ENCODE measurements at regions not wholly inside any gene's neighbourhood (a gene's known extent, or its start where the extent isn't known, plus 50 kb on each side); places are given as distances from the start of the nearest gene placed in this dataset.

GRCh38 chr2:35538796-35539195, 816.8 kb upstream of the CRIM1 start:
- Histone ChIP-seq H3K9ac (ENCODE audit: low read length) (no peak overlapping the region), H3K27me3 (ENCODE audit: control insufficient read depth, insufficient read depth, low read length) (no peaks in the 10 kb centered on the region), H3K4me1 (ENCODE audit: control insufficient read depth, low read depth, low read length) (no peaks in the 10 kb centered on the region), H3K4me3 (ENCODE audit: low read length) (no peak overlapping the region), H3K27ac (ENCODE audit: low read length) (no peak overlapping the region), H3K9me3 (ENCODE audit: control insufficient read depth, low read depth, low read length) (no peaks in the 10 kb centered on the region), H3K36me3 (ENCODE audit: control insufficient read depth, low read depth, low read length) (no peaks in the 10 kb centered on the region)

- no peaks in the 10 kb centered on the region for H3K9me3 ChIP-seq (ENCODE audit: control insufficient read depth, low read depth, low read length)
- no peak overlapping the region for H3K27ac ChIP-seq (ENCODE audit: low read length)
- H3K4me1 ChIP-seq (ENCODE audit: control insufficient read depth, low read depth, low read length), result no peaks in the 10 kb centered on the region
- H3K9ac ChIP-seq (ENCODE audit: low read length), result no peak overlapping the region
- no peak overlapping the region for H3K4me3 ChIP-seq (ENCODE audit: low read length)
- no peaks in the 10 kb centered on the region for H3K27me3 ChIP-seq (ENCODE audit: control insufficient read depth, insufficient read depth, low read length)
- no peaks in the 10 kb centered on the region for H3K36me3 ChIP-seq (ENCODE audit: control insufficient read depth, low read depth, low read length)
Measured at GRCh38 chr2:35530615-35531135, 824.9 kb upstream of the CRIM1 start.

GRCh38 chr2:35526741-35527140, 828.8 kb upstream of the CRIM1 start:
- H3K9me3 ChIP-seq (ENCODE audit: control insufficient read depth, low read depth, low read length), result no peaks in the 10 kb centered on the region

GRCh38 chr2:35522450-35522849, 833.1 kb upstream of the CRIM1 start:
- H3K27me3 ChIP-seq (ENCODE audit: control insufficient read depth, insufficient read depth, low read length), result no peaks in the 10 kb centered on the region
- H3K27ac ChIP-seq (ENCODE audit: low read length), result no peak overlapping the region
- H3K36me3 ChIP-seq (ENCODE audit: control insufficient read depth, low read depth, low read length), result no peaks in the 10 kb centered on the region
- H3K9me3 ChIP-seq (ENCODE audit: control insufficient read depth, low read depth, low read length), result peaks cover 26% of the 10 kb centered on the region
- H3K4me1 ChIP-seq (ENCODE audit: control insufficient read depth, low read depth, low read length), result peaks cover 6% of the 10 kb centered on the region
- H3K9ac ChIP-seq (ENCODE audit: low read length), result no peak overlapping the region
- H3K4me3 ChIP-seq (ENCODE audit: low read length), result no peak overlapping the region

More at GRCh38 chr2:35526741-35527140, 828.8 kb upstream of the CRIM1 start:
- Histone ChIP-seq H3K9ac (ENCODE audit: low read length) (no peak overlapping the region), H3K27me3 (ENCODE audit: control insufficient read depth, insufficient read depth, low read length) (no peaks in the 10 kb centered on the region), H3K4me3 (ENCODE audit: low read length) (no peak overlapping the region), H3K27ac (ENCODE audit: low read length) (no peak overlapping the region), H3K4me1 (ENCODE audit: control insufficient read depth, low read depth, low read length) (peaks cover 6% of the 10 kb centered on the region), H3K36me3 (ENCODE audit: control insufficient read depth, low read depth, low read length) (no peaks in the 10 kb centered on the region)

GRCh38 chr2:35510636-35511035, 844.9 kb upstream of the CRIM1 start:
- Histone ChIP-seq H3K9ac (ENCODE audit: low read length) (no peak overlapping the region), H3K27ac (ENCODE audit: low read length) (no peak overlapping the region), H3K4me1 (ENCODE audit: control insufficient read depth, low read depth, low read length) (no peaks in the 10 kb centered on the region), H3K27me3 (ENCODE audit: control insufficient read depth, insufficient read depth, low read length) (no peaks in the 10 kb centered on the region), H3K36me3 (ENCODE audit: control insufficient read depth, low read depth, low read length) (no peaks in the 10 kb centered on the region), H3K9me3 (ENCODE audit: control insufficient read depth, low read depth, low read length) (no peaks in the 10 kb centered on the region), H3K4me3 (ENCODE audit: low read length) (no peak overlapping the region)

- H3K9ac ChIP-seq (ENCODE audit: low read length), result no peak overlapping the region
- no peaks in the 10 kb centered on the region for H3K27me3 ChIP-seq (ENCODE audit: control insufficient read depth, insufficient read depth, low read length)
- no peak overlapping the region for H3K27ac ChIP-seq (ENCODE audit: low read length)
- H3K36me3 ChIP-seq (ENCODE audit: control insufficient read depth, low read depth, low read length), result no peaks in the 10 kb centered on the region
- no peaks in the 10 kb centered on the region for H3K4me1 ChIP-seq (ENCODE audit: control insufficient read depth, low read depth, low read length)
- H3K4me3 ChIP-seq (ENCODE audit: low read length), result no peak overlapping the region
- no peaks in the 10 kb centered on the region for H3K9me3 ChIP-seq (ENCODE audit: control insufficient read depth, low read depth, low read length)
Measured at GRCh38 chr2:35508601-35509000, 847.0 kb upstream of the CRIM1 start.

- no peak overlapping the region for H3K4me3 ChIP-seq (ENCODE audit: low read length)
- H3K27me3 ChIP-seq (ENCODE audit: control insufficient read depth, insufficient read depth, low read length), result no peaks in the 10 kb centered on the region
- H3K4me1 ChIP-seq (ENCODE audit: control insufficient read depth, low read depth, low read length), result no peaks in the 10 kb centered on the region
- H3K27ac ChIP-seq (ENCODE audit: low read length), result no peak overlapping the region
- H3K36me3 ChIP-seq (ENCODE audit: control insufficient read depth, low read depth, low read length), result no peaks in the 10 kb centered on the region
- H3K9me3 ChIP-seq (ENCODE audit: control insufficient read depth, low read depth, low read length), result no peaks in the 10 kb centered on the region
- no peak overlapping the region for H3K9ac ChIP-seq (ENCODE audit: low read length)
Measured at GRCh38 chr2:35504419-35504818, 851.2 kb upstream of the CRIM1 start.

- Histone ChIP-seq H3K27ac (ENCODE audit: low read length) (no peak overlapping the region), H3K27me3 (ENCODE audit: control insufficient read depth, insufficient read depth, low read length) (no peaks in the 10 kb centered on the region), H3K4me3 (ENCODE audit: low read length) (no peak overlapping the region), H3K9ac (ENCODE audit: low read length) (no peak overlapping the region), H3K36me3 (ENCODE audit: control insufficient read depth, low read depth, low read length) (no peaks in the 10 kb centered on the region), H3K4me1 (ENCODE audit: control insufficient read depth, low read depth, low read length) (no peaks in the 10 kb centered on the region), H3K9me3 (ENCODE audit: control insufficient read depth, low read depth, low read length) (no peaks in the 10 kb centered on the region)
Measured at GRCh38 chr2:35503738-35504199, 851.8 kb upstream of the CRIM1 start.

- H3K4me3 ChIP-seq (ENCODE audit: low read length), result no peak overlapping the region
- no peak overlapping the region for H3K27ac ChIP-seq (ENCODE audit: low read length)
- H3K9me3 ChIP-seq (ENCODE audit: control insufficient read depth, low read depth, low read length), result no peaks in the 10 kb centered on the region
- H3K36me3 ChIP-seq (ENCODE audit: control insufficient read depth, low read depth, low read length), result no peaks in the 10 kb centered on the region
- no peak overlapping the region for H3K9ac ChIP-seq (ENCODE audit: low read length)
- H3K27me3 ChIP-seq (ENCODE audit: control insufficient read depth, insufficient read depth, low read length), result no peaks in the 10 kb centered on the region
- no peaks in the 10 kb centered on the region for H3K4me1 ChIP-seq (ENCODE audit: control insufficient read depth, low read depth, low read length)
Measured at GRCh38 chr2:35503311-35503710, 852.3 kb upstream of the CRIM1 start.

GRCh38 chr2:35501076-35501475, 854.5 kb upstream of the CRIM1 start:
- H3K4me1 ChIP-seq (ENCODE audit: control insufficient read depth, low read depth, low read length), result no peaks in the 10 kb centered on the region
- H3K27ac ChIP-seq (ENCODE audit: low read length), result no peak overlapping the region
- no peaks in the 10 kb centered on the region for H3K36me3 ChIP-seq (ENCODE audit: control insufficient read depth, low read depth, low read length)
- H3K27me3 ChIP-seq (ENCODE audit: control insufficient read depth, insufficient read depth, low read length), result no peaks in the 10 kb centered on the region
- H3K9me3 ChIP-seq (ENCODE audit: control insufficient read depth, low read depth, low read length), result no peaks in the 10 kb centered on the region
- H3K4me3 ChIP-seq (ENCODE audit: low read length), result no peak overlapping the region
- H3K9ac ChIP-seq (ENCODE audit: low read length), result no peak overlapping the region

GRCh38 chr2:35496022-35496421, 859.6 kb upstream of the CRIM1 start:
- no peak overlapping the region for H3K27ac ChIP-seq (ENCODE audit: low read length)
- no peaks in the 10 kb centered on the region for H3K27me3 ChIP-seq (ENCODE audit: control insufficient read depth, insufficient read depth, low read length)
- no peaks in the 10 kb centered on the region for H3K9me3 ChIP-seq (ENCODE audit: control insufficient read depth, low read depth, low read length)
- H3K36me3 ChIP-seq (ENCODE audit: control insufficient read depth, low read depth, low read length), result no peaks in the 10 kb centered on the region
- no peak overlapping the region for H3K9ac ChIP-seq (ENCODE audit: low read length)
- H3K4me3 ChIP-seq (ENCODE audit: low read length), result no peak overlapping the region
- peaks cover 6% of the 10 kb centered on the region for H3K4me1 ChIP-seq (ENCODE audit: control insufficient read depth, low read depth, low read length)

- Histone ChIP-seq H3K9me3 (ENCODE audit: control insufficient read depth, low read depth, low read length) (no peaks in the 10 kb centered on the region), H3K9ac (ENCODE audit: low read length) (no peak overlapping the region), H3K4me1 (ENCODE audit: control insufficient read depth, low read depth, low read length) (peaks cover 6% of the 10 kb centered on the region), H3K27me3 (ENCODE audit: control insufficient read depth, insufficient read depth, low read length) (no peaks in the 10 kb centered on the region), H3K36me3 (ENCODE audit: control insufficient read depth, low read depth, low read length) (no peaks in the 10 kb centered on the region), H3K4me3 (ENCODE audit: low read length) (no peak overlapping the region), H3K27ac (ENCODE audit: low read length) (no peak overlapping the region)
Measured at GRCh38 chr2:35495182-35495581, 860.4 kb upstream of the CRIM1 start.
